Thyroid gland (tissue), 4 donors: ENCODE measurements at regions not wholly inside any gene's neighbourhood (a gene's known extent, or its start where the extent isn't known, plus 50 kb on each side); places are given as distances from the start of the nearest gene placed in this dataset.

Experiments used
- CTCF ChIP-seq, 6 experiments: fragments of 200-600 bp in 3 of 6; fragments of 450-650 bp in 3 of 6; sonication (generic) in 3 of 6; IDR thresholded peaks; one replicate each; pipeline ENCODE4 v1.5.1; 2016 to 2019; ENCODE audit warnings: antibody characterized with exemption in 6 of 6, mild to moderate bottlenecking in 2 of 6, inconsistent platforms in 1 of 6, moderate library complexity in 1 of 6
- POLR2A ChIP-seq, 2 donors: fragments of 450-650 bp; IDR thresholded peaks; one replicate each; pipeline ENCODE4 v1.6.1; 2017; ENCODE audit warnings: antibody characterized with exemption in 2 of 2, mild to moderate bottlenecking in 2 of 2, moderate library complexity in 1 of 2

GRCh38 chr4:156237231-156237630 is 283.6 kb upstream of the CTSO start:
- TF ChIP-seq CTCF (IDR thresholded peaks at IDR 0.05) (no peak), POLR2A (IDR thresholded peaks at IDR 0.05) (no peak)
